HCT116 (cell line): ENCODE measurements at regions not wholly inside any gene's neighbourhood (a gene's known extent, or its start where the extent isn't known, plus 50 kb on each side); places are given as distances from the start of the nearest gene placed in this dataset.

Experiments
- ATAC-seq: fragments of 200-7000 bp; cut with Tn5 transposase; 2 replicates; pipeline ENCODE4 v1.9.1; 2020; ENCODE audit warnings: mild to moderate bottlenecking, moderate library complexity
- BruUV-seq: library from RNA; stranded (reverse); fragments of 400-500 nt; replicated peaks from 2 replicates; lab custom pipeline; 2021; lab: Mats Ljungman, UMichigan
- CTCF ChIA-PET: fragments of 300-600 bp; sonication (Branson Sonifier 250); formaldehyde crosslinking; loops from one replicate; lab custom pipeline; 2021; ENCODE audit warnings: antibody characterized with exemption; lab: Charles Lee
- POLR2A ChIA-PET: fragments of 300-600, 350-600 bp; sonication (Branson Sonifier 250); formaldehyde crosslinking; loops from one replicate; lab custom pipeline; 2021; ENCODE audit warnings: antibody characterized with exemption; lab: Charles Lee
- RAD21 ChIA-PET, 2 experiments: fragments of 300-600 bp; sonication (Branson Sonifier 250); formaldehyde crosslinking; loops; one replicate each; lab custom pipeline; 2023; ENCODE audit warnings: low total read pairs in 2 of 2; ENCODE audit not compliant: uncharacterized antibody in 2 of 2, unreplicated experiment in 2 of 2, low non-redundant PET in 1 of 2; lab: Charles Lee
- DNase-seq: peaks from one replicate; pipeline ENCODE4 v3.0.0-alpha.2; 2010; ENCODE audit warnings: low read depth, low spot score
- H2AFZ ChIP-seq: fragments of 200-600 bp; shearing (Covaris generic), sonication (generic); 2 replicates; pipeline ENCODE4 v1.6.1; 2017; ENCODE audit warnings: low read depth, mixed run types, mixed read lengths, antibody characterized with exemption, low read length; ENCODE audit not compliant: poor library complexity, severe bottlenecking
- H3K27ac ChIP-seq: 2 replicates; pipeline ENCODE4 v1.5.1; 2012; ENCODE audit warnings: low read depth, low read length
- H3K27me3 ChIP-seq: fragments of 200-600 bp; sonication (generic); 2 replicates; pipeline ENCODE4 v1.6.1; 2016; ENCODE audit warnings: mixed run types, low read length, mixed read lengths; ENCODE audit not compliant: insufficient read depth
- H3K36me3 ChIP-seq, 2 experiments: fragments of 200-500 bp in 1 of 2; fragments of 200-600 bp in 1 of 2; sonication (Bioruptor generic) in 1 of 2; sonication (generic) in 1 of 2; 2 replicates each; pipeline versions ENCODE4 v1.5.1 to v1.6.1; 2014 to 2016; ENCODE audit warnings: low read length in 2 of 2, inconsistent platforms in 1 of 2, mixed read lengths in 1 of 2, mixed run types in 1 of 2; ENCODE audit not compliant: insufficient read depth in 2 of 2, control insufficient read depth in 1 of 2
- H3K4me1 ChIP-seq, 2 experiments: fragments of 200-600 bp in 1 of 2; sonication (generic) in 1 of 2; 2 replicates each; pipeline versions ENCODE4 v1.5.1 to v1.6.1; 2012 to 2017; ENCODE audit warnings: low read length in 2 of 2, inconsistent platforms in 1 of 2, mild to moderate bottlenecking in 1 of 2, mixed read lengths in 1 of 2, mixed run types in 1 of 2, moderate library complexity in 1 of 2; ENCODE audit not compliant: insufficient read depth in 2 of 2, control insufficient read depth in 1 of 2
- H3K4me2 ChIP-seq: fragments of 200-600 bp; sonication (generic); 2 replicates; pipeline ENCODE4 v1.6.1; 2017; ENCODE audit warnings: mixed run types, low read length, mixed read lengths
- H3K4me3 ChIP-seq, 2 experiments: fragments of 200-600 bp in 1 of 2; sonication (generic) in 1 of 2; replicated peaks in 1 of 2; 2 replicates each; pipeline ENCODE4 v1.5.1; 2011 to 2016; ENCODE audit warnings: low read length in 2 of 2, control low read depth in 1 of 2, low read depth in 1 of 2, mild to moderate bottlenecking in 1 of 2, mixed read lengths in 1 of 2, mixed run types in 1 of 2
- H3K79me2 ChIP-seq: fragments of 200-600 bp; sonication (generic); 2 replicates; pipeline ENCODE4 v1.6.1; 2017; ENCODE audit warnings: mild to moderate bottlenecking, mixed run types, low read length, moderate library complexity, mixed read lengths; ENCODE audit not compliant: insufficient read depth
- H3K9ac ChIP-seq: fragments of 200-600 bp; sonication (generic); 2 replicates; pipeline ENCODE4 v1.6.1; 2016; ENCODE audit warnings: low read length, mixed read lengths
- H3K9me2 ChIP-seq: fragments of 200-600 bp; sonication (generic), shearing (Covaris generic); 2 replicates; pipeline ENCODE4 v1.6.1; 2017; ENCODE audit warnings: mixed run types, mild to moderate bottlenecking, moderate library complexity; ENCODE audit not compliant: insufficient read depth
- H3K9me3 ChIP-seq, 2 experiments: fragments of 200-500 bp in 1 of 2; fragments of 200-600 bp in 1 of 2; sonication (Bioruptor generic) in 1 of 2; sonication (generic) in 1 of 2; 2 replicates each; pipeline ENCODE4 v1.6.1; 2014 to 2017; ENCODE audit warnings: low read length in 2 of 2, mixed read lengths in 2 of 2, inconsistent platforms in 1 of 2, low read depth in 1 of 2, mild to moderate bottlenecking in 1 of 2, mixed run types in 1 of 2, moderate library complexity in 1 of 2; ENCODE audit not compliant: control insufficient read depth in 1 of 2, insufficient read depth in 1 of 2
- H4K20me1 ChIP-seq: fragments of 200-600 bp; sonication (generic), shearing (Covaris generic); 2 replicates; pipeline ENCODE4 v1.6.1; 2017; ENCODE audit warnings: mixed run types, mild to moderate bottlenecking, moderate library complexity; ENCODE audit not compliant: insufficient read depth
- CEBPB ChIP-seq: IDR thresholded peaks from 2 replicates; pipeline ENCODE4 v1.6.1; 2012; ENCODE audit warnings: low read depth
- EGR1 ChIP-seq: IDR thresholded peaks from 2 replicates; pipeline ENCODE4 v1.6.1; 2012; ENCODE audit warnings: low read depth
- ELF1 ChIP-seq: IDR thresholded peaks from 2 replicates; pipeline ENCODE4 v1.6.1; 2012; ENCODE audit warnings: low read depth, borderline replicate concordance
- EZH2 ChIP-seq: fragments of 200-600 bp; sonication (generic); IDR thresholded peaks from 2 replicates; pipeline ENCODE4 v1.6.1; 2017; ENCODE audit warnings: antibody characterized with exemption, mixed run types
- EZH2phosphoT487 ChIP-seq: fragments of 200-600 bp; IDR thresholded peaks from 2 replicates; pipeline ENCODE4 v1.6.1; 2018; ENCODE audit warnings: antibody characterized with exemption, borderline replicate concordance
- FOSL1 ChIP-seq: IDR thresholded peaks from 2 replicates; pipeline ENCODE4 v1.6.1; 2012; ENCODE audit warnings: low read depth
- JUND ChIP-seq: IDR thresholded peaks from 2 replicates; pipeline ENCODE4 v1.6.1; 2012
- POLR2A ChIP-seq: IDR thresholded peaks from 2 replicates; pipeline ENCODE4 v1.7.0; 2011; ENCODE audit warnings: borderline replicate concordance; ENCODE audit not compliant: insufficient read depth, insufficient read length; ENCODE audit errors: extremely low read depth
- POLR2AphosphoS5 ChIP-seq: IDR thresholded peaks from 2 replicates; pipeline ENCODE4 v1.6.1; 2011; ENCODE audit warnings: mild to moderate bottlenecking, low read depth, low read length, moderate library complexity
- SIN3A ChIP-seq: IDR thresholded peaks from 2 replicates; pipeline ENCODE4 v1.6.1; 2012; ENCODE audit warnings: low read depth
- SP1 ChIP-seq: IDR thresholded peaks from 2 replicates; pipeline ENCODE4 v1.6.1; 2012; ENCODE audit warnings: low read depth
- SRF ChIP-seq: IDR thresholded peaks from 2 replicates; pipeline ENCODE4 v1.6.1; 2012; ENCODE audit warnings: low read depth
- TCF7L2 ChIP-seq: IDR thresholded peaks from 2 replicates; pipeline ENCODE4 v1.7.0; 2011; ENCODE audit warnings: borderline replicate concordance, inconsistent platforms; ENCODE audit not compliant: insufficient read depth, insufficient read length; ENCODE audit errors: extremely low read depth
- YY1 ChIP-seq: IDR thresholded peaks from 2 replicates; pipeline ENCODE4 v1.6.1; 2011; ENCODE audit warnings: low read length, low read depth, moderate library complexity, mild to moderate bottlenecking; ENCODE audit not compliant: insufficient replicate concordance; ENCODE audit errors: extremely low read depth
- ZFX ChIP-seq: fragments of 450-650 bp; IDR thresholded peaks from 2 replicates; pipeline ENCODE4 v1.6.1; 2017
- ZNF274 ChIP-seq: fragments of 200-500 bp; sonication (Bioruptor generic); IDR thresholded peaks from 2 replicates; pipeline ENCODE4 v1.6.1; 2014; ENCODE audit warnings: mild to moderate bottlenecking, low read depth, low read length, inconsistent platforms
- intact Hi-C: fragments of 100-400 bp; cut with micrococcal nuclease; formaldehyde crosslinking; loops from 2 replicates; pipeline ENCODE4 v1.10.0; 2022
- TF ChIP-seq, protein P1 (sequence below): IDR thresholded peaks from 2 replicates; pipeline ENCODE4 v1.6.1; 2012
- TF ChIP-seq, protein P2 (sequence below), 3 experiments: fragments of 200-600 bp in 1 of 3; sonication (generic) in 1 of 3; IDR thresholded peaks in 2 of 3; conservative IDR thresholded peaks in 1 of 3; 2 replicates each; pipeline ENCODE4 v1.5.1; 2012 to 2017; ENCODE audit warnings: low read depth in 2 of 3, low read length in 2 of 3, antibody characterized with exemption in 1 of 3, borderline replicate concordance in 1 of 3, control low read depth in 1 of 3, mild to moderate bottlenecking in 1 of 3, mixed read lengths in 1 of 3, mixed run types in 1 of 3, moderate library complexity in 1 of 3; ENCODE audit not compliant: insufficient read depth in 1 of 3
- TF ChIP-seq, protein P3 (sequence below): IDR thresholded peaks from 2 replicates; pipeline ENCODE4 v1.6.1; 2012; ENCODE audit warnings: low read depth

DNA sequence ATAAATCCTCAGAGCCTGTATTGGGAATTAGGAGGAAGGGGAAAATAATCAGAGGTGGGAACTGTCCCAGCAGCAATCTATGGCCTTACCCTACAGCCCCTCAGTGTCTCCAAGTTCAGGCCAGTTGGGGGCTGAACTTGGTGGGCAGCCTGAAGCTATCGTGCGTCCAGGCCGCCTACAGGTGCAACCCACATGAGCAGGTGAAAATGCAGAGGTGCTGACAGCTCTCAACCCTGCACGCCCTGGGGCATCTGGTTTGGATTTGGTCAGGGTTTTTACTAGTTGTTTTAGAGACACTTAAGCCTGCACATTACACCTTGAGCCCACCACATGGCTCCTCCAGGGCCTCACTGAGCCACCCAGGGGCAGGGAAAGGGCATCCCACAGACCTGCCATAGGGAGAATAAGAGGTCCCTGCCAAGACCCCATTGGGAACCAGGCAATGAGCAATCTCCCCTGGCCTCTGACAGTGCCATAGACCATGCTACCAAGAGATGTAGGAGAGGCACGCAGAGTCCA is 209.5 kb downstream of the FOXD2 start:
- DNase-seq (no peak), ATAC-seq (no peak)
- intact Hi-C loops, result no loop called here
- Histone ChIP-seq H3K27me3 (no peaks in the 10 kb centered on the region), H3K79me2 (no peaks in the 10 kb centered on the region), H3K36me3 (no peaks in the 10 kb centered on the region), H3K9ac (no peak overlapping the region), H3K27ac (no peak overlapping the region), H2AFZ (no peak overlapping the region), H3K4me1 (peaks cover 0 to 12% of the 10 kb centered on the region in 2 experiments; a peak in 3 of 4 replicates), H3K4me3 (no peak overlapping the region), H4K20me1 (no peaks in the 10 kb centered on the region), H3K4me2 (no peak overlapping the region), H3K9me3 (no peaks in the 10 kb centered on the region), H3K9me2 (no peaks in the 10 kb centered on the region)
- ChIA-PET CTCF (no interaction called here), POLR2A (no interaction called here), RAD21 (no interaction called here)
- TF ChIP-seq SIN3A (no peak), ELF1 (no peak), TCF7L2 (no peak), YY1 (no peak), SRF (no peak), CEBPB (no peak), POLR2A (no peak), ZNF274 (no peak), EGR1 (no peak), JUND (no peak), FOSL1 (no peak), EZH2phosphoT487 (no peak), ZFX (no peak), EZH2 (no peak), SP1 (no peak), POLR2AphosphoS5 (no peak)
- TF ChIP-seq, protein P1, sequence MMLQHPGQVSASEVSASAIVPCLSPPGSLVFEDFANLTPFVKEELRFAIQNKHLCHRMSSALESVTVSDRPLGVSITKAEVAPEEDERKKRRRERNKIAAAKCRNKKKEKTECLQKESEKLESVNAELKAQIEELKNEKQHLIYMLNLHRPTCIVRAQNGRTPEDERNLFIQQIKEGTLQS, result no peak
- TF ChIP-seq, protein P2, sequence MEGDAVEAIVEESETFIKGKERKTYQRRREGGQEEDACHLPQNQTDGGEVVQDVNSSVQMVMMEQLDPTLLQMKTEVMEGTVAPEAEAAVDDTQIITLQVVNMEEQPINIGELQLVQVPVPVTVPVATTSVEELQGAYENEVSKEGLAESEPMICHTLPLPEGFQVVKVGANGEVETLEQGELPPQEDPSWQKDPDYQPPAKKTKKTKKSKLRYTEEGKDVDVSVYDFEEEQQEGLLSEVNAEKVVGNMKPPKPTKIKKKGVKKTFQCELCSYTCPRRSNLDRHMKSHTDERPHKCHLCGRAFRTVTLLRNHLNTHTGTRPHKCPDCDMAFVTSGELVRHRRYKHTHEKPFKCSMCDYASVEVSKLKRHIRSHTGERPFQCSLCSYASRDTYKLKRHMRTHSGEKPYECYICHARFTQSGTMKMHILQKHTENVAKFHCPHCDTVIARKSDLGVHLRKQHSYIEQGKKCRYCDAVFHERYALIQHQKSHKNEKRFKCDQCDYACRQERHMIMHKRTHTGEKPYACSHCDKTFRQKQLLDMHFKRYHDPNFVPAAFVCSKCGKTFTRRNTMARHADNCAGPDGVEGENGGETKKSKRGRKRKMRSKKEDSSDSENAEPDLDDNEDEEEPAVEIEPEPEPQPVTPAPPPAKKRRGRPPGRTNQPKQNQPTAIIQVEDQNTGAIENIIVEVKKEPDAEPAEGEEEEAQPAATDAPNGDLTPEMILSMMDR (IDR thresholded peaks at IDR 0.05 in 2 of 3, conservative IDR thresholded peaks at IDR 0.05 in 1 of 3; ENCODE audit: borderline replicate concordance in 1 of 3, insufficient read depth in 1 of 3, low read depth in 2 of 3, low read length in 2 of 3), result no peak
- TF ChIP-seq, protein P3, sequence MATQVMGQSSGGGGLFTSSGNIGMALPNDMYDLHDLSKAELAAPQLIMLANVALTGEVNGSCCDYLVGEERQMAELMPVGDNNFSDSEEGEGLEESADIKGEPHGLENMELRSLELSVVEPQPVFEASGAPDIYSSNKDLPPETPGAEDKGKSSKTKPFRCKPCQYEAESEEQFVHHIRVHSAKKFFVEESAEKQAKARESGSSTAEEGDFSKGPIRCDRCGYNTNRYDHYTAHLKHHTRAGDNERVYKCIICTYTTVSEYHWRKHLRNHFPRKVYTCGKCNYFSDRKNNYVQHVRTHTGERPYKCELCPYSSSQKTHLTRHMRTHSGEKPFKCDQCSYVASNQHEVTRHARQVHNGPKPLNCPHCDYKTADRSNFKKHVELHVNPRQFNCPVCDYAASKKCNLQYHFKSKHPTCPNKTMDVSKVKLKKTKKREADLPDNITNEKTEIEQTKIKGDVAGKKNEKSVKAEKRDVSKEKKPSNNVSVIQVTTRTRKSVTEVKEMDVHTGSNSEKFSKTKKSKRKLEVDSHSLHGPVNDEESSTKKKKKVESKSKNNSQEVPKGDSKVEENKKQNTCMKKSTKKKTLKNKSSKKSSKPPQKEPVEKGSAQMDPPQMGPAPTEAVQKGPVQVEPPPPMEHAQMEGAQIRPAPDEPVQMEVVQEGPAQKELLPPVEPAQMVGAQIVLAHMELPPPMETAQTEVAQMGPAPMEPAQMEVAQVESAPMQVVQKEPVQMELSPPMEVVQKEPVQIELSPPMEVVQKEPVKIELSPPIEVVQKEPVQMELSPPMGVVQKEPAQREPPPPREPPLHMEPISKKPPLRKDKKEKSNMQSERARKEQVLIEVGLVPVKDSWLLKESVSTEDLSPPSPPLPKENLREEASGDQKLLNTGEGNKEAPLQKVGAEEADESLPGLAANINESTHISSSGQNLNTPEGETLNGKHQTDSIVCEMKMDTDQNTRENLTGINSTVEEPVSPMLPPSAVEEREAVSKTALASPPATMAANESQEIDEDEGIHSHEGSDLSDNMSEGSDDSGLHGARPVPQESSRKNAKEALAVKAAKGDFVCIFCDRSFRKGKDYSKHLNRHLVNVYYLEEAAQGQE, result no peak
- no TSS peak for BruUV-seq
